ENCODE measurements at regions not wholly inside any gene's neighbourhood (a gene's known extent, or its start where the extent isn't known, plus 50 kb on each side); places are given as distances from the start of the nearest gene placed in this dataset.

DNA sequence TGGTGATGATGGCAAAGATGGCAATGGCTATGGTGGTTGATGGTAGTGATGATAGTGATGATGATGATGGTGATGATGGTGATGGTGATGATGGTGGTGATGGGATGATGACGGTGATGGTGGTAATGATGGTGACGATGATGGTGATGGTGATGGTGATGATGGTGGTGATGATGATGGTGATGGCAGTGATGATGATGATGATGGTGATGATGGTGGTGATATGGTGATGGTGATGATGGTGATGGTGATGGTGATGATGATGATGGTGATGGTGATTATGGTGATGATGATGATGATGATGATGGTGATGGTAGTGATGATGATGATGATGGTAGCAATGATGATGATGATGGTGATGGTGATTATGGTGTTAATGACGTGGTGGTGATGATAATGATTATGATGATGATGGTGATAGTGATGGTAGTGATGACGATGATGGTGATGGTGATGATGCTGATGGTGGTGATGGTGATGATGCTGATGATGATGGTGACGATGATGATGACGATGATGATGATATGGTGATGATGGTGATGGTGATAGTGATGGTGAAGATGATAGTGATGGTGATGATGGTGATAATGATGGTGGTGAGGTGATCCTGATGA, 232.1 kb downstream of the BRD1 start:
- Histone ChIP-seq H3K4me3 (ENCODE audit: low read length) (no peak overlapping the region), H3K9me2 (replicated peaks; ENCODE audit: control insufficient read depth, low read length) (no peaks in the 10 kb centered on the region), H3K4me2 (ENCODE audit: low read length) (no peak overlapping the region), H3K4me1 (ENCODE audit: control insufficient read depth, low read length) (no peaks in the 10 kb centered on the region), H3K27me3 (ENCODE audit: control insufficient read depth, low read length) (no peaks in the 10 kb centered on the region), H4K20me1 (ENCODE audit: control insufficient read depth, insufficient read depth, low read depth, low read length) (no peaks in the 10 kb centered on the region; the same call in 1 of the 2 replicates), H3K27ac (ENCODE audit: low read depth, low read length) (no peak overlapping the region), H3K36me3 (ENCODE audit: control insufficient read depth, low read length) (peaks cover 37% of the 10 kb centered on the region), H3K79me2 (ENCODE audit: control insufficient read depth, low read length) (peaks cover 4% of the 10 kb centered on the region), H3F3A (ENCODE audit: control insufficient read depth, insufficient read depth) (no peaks in the 10 kb centered on the region), H3K9me3 (ENCODE audit: control insufficient read depth, insufficient read depth, low read length) (peaks cover 3% of the 10 kb centered on the region; the same call in 1 of the 2 replicates)
- no peak for TF ChIP-seq EZH2phosphoT487 (IDR thresholded peaks at IDR 0.05; ENCODE audit: borderline replicate concordance, low read length)

DNA sequence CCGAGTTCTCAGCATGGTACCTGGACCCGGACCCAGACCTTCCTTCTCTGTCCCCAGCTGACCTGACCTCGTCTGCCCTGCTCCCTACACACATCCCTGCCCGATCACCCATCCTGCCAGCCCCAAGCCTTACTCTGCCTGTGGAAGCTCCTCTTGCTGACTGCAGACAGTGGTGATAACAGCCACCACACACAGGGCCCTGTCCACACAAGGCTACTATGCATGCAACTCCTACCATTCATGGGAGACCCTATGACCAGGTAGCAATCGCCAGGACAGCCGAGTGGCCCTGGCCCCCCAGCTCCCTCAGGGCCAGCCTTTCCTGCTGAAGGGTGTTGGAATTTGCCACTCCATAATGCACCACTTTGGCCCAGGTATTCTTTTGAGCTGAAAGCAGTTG, 233.6 kb downstream of the BRD1 start:
- Histone ChIP-seq H3K79me2 (ENCODE audit: control insufficient read depth, low read length) (no peaks in the 10 kb centered on the region; the same call in 1 of the 2 replicates), H3K9me3 (ENCODE audit: control insufficient read depth, insufficient read depth, low read length) (peaks cover 3% of the 10 kb centered on the region; the same call in 1 of the 2 replicates), H3K27ac (ENCODE audit: low read depth, low read length) (no peak overlapping the region), H4K20me1 (ENCODE audit: control insufficient read depth, insufficient read depth, low read depth, low read length) (no peaks in the 10 kb centered on the region; the same call in 1 of the 2 replicates), H3K4me3 (ENCODE audit: low read length) (no peak overlapping the region), H3K36me3 (ENCODE audit: control insufficient read depth, low read length) (peaks cover 37% of the 10 kb centered on the region), H3K27me3 (ENCODE audit: control insufficient read depth, low read length) (no peaks in the 10 kb centered on the region), H3K4me1 (ENCODE audit: control insufficient read depth, low read length) (no peaks in the 10 kb centered on the region), H3F3A (ENCODE audit: control insufficient read depth, insufficient read depth) (no peaks in the 10 kb centered on the region), H3K4me2 (ENCODE audit: low read length) (no peak overlapping the region), H3K9me2 (replicated peaks; ENCODE audit: control insufficient read depth, low read length) (no peaks in the 10 kb centered on the region)
- TF ChIP-seq EZH2phosphoT487 (IDR thresholded peaks at IDR 0.05; ENCODE audit: borderline replicate concordance, low read length): no peak
- TF ChIP-seq, protein P1, sequence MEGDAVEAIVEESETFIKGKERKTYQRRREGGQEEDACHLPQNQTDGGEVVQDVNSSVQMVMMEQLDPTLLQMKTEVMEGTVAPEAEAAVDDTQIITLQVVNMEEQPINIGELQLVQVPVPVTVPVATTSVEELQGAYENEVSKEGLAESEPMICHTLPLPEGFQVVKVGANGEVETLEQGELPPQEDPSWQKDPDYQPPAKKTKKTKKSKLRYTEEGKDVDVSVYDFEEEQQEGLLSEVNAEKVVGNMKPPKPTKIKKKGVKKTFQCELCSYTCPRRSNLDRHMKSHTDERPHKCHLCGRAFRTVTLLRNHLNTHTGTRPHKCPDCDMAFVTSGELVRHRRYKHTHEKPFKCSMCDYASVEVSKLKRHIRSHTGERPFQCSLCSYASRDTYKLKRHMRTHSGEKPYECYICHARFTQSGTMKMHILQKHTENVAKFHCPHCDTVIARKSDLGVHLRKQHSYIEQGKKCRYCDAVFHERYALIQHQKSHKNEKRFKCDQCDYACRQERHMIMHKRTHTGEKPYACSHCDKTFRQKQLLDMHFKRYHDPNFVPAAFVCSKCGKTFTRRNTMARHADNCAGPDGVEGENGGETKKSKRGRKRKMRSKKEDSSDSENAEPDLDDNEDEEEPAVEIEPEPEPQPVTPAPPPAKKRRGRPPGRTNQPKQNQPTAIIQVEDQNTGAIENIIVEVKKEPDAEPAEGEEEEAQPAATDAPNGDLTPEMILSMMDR (IDR thresholded peaks at IDR 0.05; ENCODE audit: low read depth, low read length, poor library complexity, severe bottlenecking): no peak

GRCh38 chr22:49593509-49593908, 234.2 kb downstream of the BRD1 start:
- H3K4me1 ChIP-seq (ENCODE audit: control insufficient read depth, low read length): no peaks in the 10 kb centered on the region
- no peaks in the 10 kb centered on the region for H3F3A ChIP-seq (ENCODE audit: control insufficient read depth, insufficient read depth)
- H3K9me3 ChIP-seq (ENCODE audit: control insufficient read depth, insufficient read depth, low read length): peaks cover 3% of the 10 kb centered on the region; the same call in 1 of the 2 replicates
- TF ChIP-seq, protein P1 (IDR thresholded peaks at IDR 0.05; ENCODE audit: low read depth, low read length, poor library complexity, severe bottlenecking): no peak
- no peak for TF ChIP-seq EZH2phosphoT487 (IDR thresholded peaks at IDR 0.05; ENCODE audit: borderline replicate concordance, low read length)
- H4K20me1 ChIP-seq (ENCODE audit: control insufficient read depth, insufficient read depth, low read depth, low read length): no peaks in the 10 kb centered on the region; the same call in 1 of the 2 replicates
- H3K4me3 ChIP-seq (ENCODE audit: low read length): no peak overlapping the region
- H3K9me2 ChIP-seq (replicated peaks; ENCODE audit: control insufficient read depth, low read length): no peaks in the 10 kb centered on the region
- H3K36me3 ChIP-seq (ENCODE audit: control insufficient read depth, low read length): peaks cover 37% of the 10 kb centered on the region
- H3K4me2 ChIP-seq (ENCODE audit: low read length): no peak overlapping the region
- no peaks in the 10 kb centered on the region; the same call in 1 of the 2 replicates for H3K79me2 ChIP-seq (ENCODE audit: control insufficient read depth, low read length)
- no peak overlapping the region for H3K27ac ChIP-seq (ENCODE audit: low read depth, low read length)
- H3K27me3 ChIP-seq (ENCODE audit: control insufficient read depth, low read length): no peaks in the 10 kb centered on the region

DNA sequence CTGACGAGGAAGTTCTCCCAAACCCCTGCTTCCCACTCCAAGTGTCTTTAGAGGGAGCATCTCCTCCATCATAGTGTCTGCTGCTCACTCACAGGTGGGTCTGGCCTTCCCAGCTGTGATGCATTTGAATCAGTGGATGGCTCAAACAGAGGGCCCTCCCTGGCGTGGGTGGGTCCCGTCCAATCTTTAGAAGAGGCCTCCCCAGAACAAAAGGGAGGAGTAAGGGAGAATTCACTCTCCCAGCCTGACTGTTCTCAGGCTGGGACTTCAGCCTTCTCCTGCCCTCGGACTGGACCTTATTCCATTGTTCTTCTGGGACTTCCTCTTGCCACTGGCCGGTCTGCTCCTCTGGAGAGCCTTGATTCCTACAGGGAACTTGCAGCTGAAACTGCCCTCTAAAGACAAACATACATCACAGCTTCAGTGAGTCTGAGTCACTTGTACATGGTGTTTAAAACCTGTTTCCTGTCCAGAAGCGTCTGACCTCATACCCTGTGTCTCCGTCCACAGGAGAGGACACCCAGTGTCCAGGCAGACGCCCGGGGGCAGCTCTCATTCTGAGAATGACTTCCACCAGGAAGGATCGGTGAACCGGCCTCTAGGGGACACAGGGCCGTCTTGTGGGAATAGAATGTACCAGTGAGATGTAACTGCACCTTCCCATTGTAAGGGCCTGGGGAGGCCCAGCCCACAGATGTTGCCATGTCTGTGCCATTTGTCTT, 234.7 kb downstream of the BRD1 start:
- Histone ChIP-seq H3K36me3 (ENCODE audit: control insufficient read depth, low read length) (peaks cover 34% of the 10 kb centered on the region), H3K4me1 (ENCODE audit: control insufficient read depth, low read length) (no peaks in the 10 kb centered on the region), H3K9me3 (ENCODE audit: control insufficient read depth, insufficient read depth, low read length) (peaks cover 3% of the 10 kb centered on the region; the same call in 1 of the 2 replicates)

More for the DNA sequence above, 234.7 kb downstream of the BRD1 start:
- no peaks in the 10 kb centered on the region; the same call in 1 of the 2 replicates for H4K20me1 ChIP-seq (ENCODE audit: control insufficient read depth, insufficient read depth, low read depth, low read length)
- H3K27me3 ChIP-seq (ENCODE audit: control insufficient read depth, low read length): no peaks in the 10 kb centered on the region
- no peaks in the 10 kb centered on the region for H3K9me2 ChIP-seq (replicated peaks; ENCODE audit: control insufficient read depth, low read length)
- H3K79me2 ChIP-seq (ENCODE audit: control insufficient read depth, low read length): no peaks in the 10 kb centered on the region; the same call in 1 of the 2 replicates
- no peak overlapping the region for H3K4me3 ChIP-seq (ENCODE audit: low read length)
- H3K4me2 ChIP-seq (ENCODE audit: low read length): no peak overlapping the region
- H3K27ac ChIP-seq (ENCODE audit: low read depth, low read length): no peak overlapping the region
- H3F3A ChIP-seq (ENCODE audit: control insufficient read depth, insufficient read depth): no peaks in the 10 kb centered on the region
- TF ChIP-seq, protein P1 (IDR thresholded peaks at IDR 0.05; ENCODE audit: low read depth, low read length, poor library complexity, severe bottlenecking): no peak
- TF ChIP-seq EZH2phosphoT487 (IDR thresholded peaks at IDR 0.05; ENCODE audit: borderline replicate concordance, low read length): no peak
